Skin epidermis (tissue), 12 donors: ENCODE measurements at regions not wholly inside any gene's neighbourhood (a gene's known extent, or its start where the extent isn't known, plus 50 kb on each side); places are given as distances from the start of the nearest gene placed in this dataset.

Source experiments
- H3K27ac ChIP-seq, 21 experiments: fragments of 200-600 bp; sonication (generic) in 11 of 21; one replicate each; pipeline ENCODE4 v1.5.0; 2020; ENCODE audit warnings: mild to moderate bottlenecking in 3 of 21, inconsistent platforms in 2 of 21, moderate library complexity in 2 of 21
- H3K4me3 ChIP-seq, 7 experiments: fragments of 200-600 bp; sonication (generic) in 2 of 7; one replicate each; pipeline ENCODE4 v1.5.0; 2020; ENCODE audit warnings: inconsistent platforms in 2 of 7, mild to moderate bottlenecking in 2 of 7, moderate library complexity in 1 of 7

DNA sequence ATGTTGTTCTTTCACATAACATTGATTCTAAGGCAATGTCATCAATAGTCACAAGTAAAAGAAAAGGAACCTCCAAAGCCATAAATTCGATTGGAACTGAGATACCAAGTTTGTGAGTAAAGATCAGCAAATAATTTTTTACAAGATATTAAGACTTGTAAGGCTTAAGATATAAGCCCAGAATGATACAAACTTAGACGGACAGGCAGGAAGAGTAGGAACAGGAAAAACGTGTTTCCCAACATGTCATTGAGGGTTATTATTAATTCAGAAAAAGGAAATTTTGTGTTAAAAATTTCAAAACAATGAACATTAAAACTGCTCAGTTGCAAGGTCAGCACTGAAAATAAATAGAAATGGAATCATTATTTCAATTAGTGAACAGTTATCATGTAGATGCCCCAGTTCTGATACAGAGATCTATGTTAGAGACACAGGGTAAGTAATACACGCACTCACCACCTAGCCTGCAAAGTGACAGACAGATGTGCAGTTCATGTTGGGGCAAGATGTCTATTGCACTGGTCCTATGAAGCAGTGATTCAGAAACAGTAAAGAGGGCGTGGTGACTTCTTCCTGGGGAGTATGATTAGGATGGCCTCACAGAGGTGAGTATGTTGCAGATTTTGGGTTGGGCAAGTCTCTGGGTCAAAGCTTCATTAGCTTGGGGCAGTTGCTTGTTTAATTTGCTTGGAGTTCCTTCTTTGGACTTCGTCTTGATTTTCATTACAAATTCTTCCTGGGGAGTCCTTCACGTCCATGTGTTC lies 284.4 kb downstream of the SETD4 start:
- H3K27ac ChIP-seq = peak overlapping the region in 2 of 21 experiments; percentile 3 to 17
- H3K4me3 ChIP-seq = no peak overlapping the region

DNA sequence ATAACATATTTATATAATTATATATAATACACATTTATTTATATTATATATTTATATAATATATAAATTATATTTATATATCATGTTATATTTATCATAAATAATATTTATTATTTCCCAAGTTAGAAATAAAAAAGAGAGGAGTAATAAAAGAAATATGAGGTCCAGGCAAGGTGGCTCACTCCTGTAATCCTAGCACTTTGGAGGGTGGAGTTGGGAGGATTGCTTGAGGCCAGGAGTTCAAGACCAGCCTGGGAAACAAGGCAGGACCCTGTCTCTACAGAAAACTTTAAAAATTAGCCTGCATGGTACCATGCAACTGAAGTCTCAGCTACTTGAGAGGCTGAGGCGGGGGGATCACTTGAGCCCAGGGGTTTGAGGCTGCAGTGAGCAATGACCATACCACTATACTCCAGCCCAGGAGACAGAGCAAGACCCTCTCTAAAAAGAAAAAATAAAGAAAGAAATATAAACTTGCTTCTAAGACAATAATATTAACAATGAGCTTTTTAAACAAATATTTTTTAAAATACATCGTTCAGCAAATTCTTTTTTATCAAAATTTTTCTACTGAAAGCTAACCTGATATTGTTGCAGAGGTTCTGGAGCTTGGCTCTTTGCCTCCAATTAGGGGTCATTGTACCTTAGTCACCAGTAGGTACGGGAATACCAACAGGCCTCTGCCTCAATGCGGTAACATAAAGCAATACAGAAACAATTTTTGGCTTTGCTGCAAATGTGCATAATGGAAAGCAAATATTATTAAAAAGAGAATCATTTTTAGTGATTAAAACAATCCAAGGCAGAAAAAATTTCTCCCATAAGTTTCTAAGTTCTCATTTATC lies 290.0 kb downstream of the SETD4 start:
- Histone ChIP-seq H3K4me3 (no peak overlapping the region), H3K27ac (no peak overlapping the region)

DNA sequence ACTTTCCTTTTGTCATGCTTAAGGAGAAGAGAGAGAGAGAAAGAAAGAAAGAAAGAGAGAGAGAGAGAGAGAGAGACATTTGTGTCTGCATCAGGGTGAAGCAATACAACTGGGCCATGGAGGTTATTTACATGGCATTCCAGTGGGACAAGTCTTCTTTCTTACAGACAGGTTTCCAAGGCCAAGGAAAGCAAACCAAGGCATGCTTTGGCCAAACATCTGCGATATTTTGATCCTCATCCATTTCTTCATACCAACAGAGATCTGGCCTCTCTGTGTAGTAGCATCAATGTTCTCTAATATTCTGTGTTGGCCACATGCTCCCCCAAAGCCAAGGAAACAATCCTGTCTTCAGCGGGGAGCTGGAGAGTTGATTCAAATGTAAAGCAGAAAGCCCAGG lies 292.1 kb downstream of the SETD4 start:
- Histone ChIP-seq H3K4me3 (no peak overlapping the region), H3K27ac (peak overlapping the region in 2 of 21 experiments; percentile 11 to 49)

DNA sequence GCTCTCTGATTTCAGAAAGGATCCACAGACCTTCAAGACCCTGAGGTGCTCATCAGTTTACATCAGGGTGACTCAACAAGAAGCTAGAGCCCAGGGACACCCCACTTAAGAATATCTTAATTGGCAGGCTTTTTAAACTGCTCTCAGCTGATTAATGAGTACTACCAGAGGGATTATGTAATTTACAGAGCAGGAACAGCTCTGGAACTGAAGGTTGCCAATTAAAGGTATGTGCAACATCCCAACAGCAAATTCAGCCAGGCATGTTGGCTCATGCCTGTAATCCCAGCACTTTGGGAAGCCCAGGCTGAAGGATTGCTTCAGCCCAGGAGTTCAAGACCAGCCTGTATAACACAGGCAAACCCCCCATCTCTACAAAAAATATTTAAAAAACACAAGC lies 295.7 kb downstream of the SETD4 start:
- Histone ChIP-seq H3K27ac (no peak overlapping the region), H3K4me3 (no peak overlapping the region)

DNA sequence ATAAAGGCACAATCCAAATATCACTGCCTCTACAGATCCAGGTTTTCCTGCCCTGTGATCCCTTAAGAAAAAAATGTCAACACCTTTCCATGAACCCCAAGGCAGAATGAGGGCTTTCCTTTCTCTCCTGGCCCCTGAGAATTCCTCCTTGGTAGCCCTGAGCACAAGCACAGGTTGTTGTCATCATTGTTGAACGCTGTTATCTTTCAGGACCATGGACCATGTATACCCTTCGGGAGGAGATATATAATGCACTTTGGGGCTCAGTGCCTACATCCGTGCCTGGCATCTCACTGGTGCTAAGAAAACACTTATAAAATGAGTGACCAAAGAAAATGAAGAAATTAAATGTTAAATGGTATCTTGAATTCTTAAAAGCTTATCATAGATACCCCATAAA lies 296.2 kb downstream of the SETD4 start:
- H3K27ac ChIP-seq = no peak overlapping the region
- H3K4me3 ChIP-seq = no peak overlapping the region

DNA sequence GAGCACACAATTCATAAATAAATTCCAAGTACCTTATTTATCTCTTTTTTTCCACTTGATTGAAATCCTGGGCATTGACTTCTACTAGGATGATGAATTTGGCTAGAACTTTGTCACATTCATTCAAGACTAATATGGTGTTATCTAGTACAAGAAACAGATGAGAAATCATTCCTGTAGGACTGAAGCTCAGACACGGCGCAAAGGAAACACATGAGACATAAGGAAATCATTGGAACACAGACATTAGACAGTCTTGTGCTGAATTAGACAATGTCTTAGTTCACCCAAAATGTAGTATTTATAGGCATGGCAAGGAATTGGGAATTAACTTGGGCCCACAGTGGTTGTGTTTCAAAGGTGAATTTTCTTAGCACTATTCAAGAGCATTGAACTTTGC lies 305.7 kb downstream of the SETD4 start:
- no peak overlapping the region for H3K27ac ChIP-seq

DNA sequence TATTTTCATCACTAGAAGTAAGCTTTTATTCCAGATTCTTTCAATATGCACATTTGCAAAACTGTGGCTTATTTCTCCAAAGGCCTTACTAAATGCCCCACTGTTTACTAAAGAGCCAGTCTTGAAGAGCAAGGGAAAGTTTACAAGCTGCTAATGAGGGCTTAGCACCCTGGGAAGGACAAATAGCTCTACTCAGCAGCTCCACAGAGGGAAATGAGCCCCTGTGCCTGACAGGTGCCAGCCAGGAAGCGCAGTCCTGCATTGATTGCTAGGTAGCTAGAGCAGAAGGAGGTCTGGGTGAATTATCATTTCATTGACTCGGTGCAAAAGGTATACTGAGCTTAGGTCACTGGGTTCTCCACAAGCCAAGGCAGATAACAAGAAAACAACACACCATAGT lies 307.0 kb downstream of the SETD4 start:
- no peak overlapping the region for H3K4me3 ChIP-seq
- H3K27ac ChIP-seq = no peak overlapping the region

More for the DNA sequence above, 305.7 kb downstream of the SETD4 start:
- H3K4me3 ChIP-seq = no peak overlapping the region

DNA sequence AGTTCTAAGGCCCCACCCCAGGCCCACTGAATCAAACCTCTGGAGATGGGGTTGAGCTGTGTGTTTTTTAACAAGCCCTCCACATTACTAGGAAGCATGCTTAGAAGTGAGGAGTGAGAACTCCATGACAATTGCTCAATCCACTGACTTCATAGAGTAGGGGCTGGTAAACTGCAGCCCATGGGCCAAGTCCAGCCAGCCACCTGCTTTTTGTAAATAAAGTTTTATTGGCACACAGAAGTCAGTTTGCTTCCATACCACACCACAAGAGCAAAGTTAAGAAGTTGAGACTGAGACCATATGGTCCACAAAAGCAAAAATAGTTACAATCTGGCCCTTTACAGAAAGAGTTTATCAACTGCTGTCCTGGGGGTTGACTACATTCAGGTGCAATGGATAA lies 309.2 kb downstream of the SETD4 start:
- Histone ChIP-seq H3K4me3 (no peak overlapping the region), H3K27ac (no peak overlapping the region)

DNA sequence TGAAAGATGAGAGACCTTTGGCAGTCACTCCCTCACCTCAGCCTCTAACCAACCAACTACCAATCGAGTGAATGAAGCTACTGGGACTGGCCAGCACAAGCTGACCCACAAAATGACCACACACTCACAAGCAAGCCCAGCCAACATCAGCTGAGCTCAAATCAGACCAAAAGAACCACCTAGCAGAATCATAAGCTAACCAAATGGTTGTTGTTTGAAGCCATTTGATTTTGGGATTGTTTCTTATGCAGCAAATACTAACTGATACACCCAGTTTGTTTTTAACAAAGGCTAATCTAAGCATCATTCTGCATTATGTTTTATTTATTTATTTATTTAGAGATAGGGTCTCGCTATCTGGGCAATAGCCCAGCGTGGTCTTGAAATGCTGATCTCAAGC lies 310.4 kb downstream of the SETD4 start:
- no peak overlapping the region for H3K4me3 ChIP-seq

DNA sequence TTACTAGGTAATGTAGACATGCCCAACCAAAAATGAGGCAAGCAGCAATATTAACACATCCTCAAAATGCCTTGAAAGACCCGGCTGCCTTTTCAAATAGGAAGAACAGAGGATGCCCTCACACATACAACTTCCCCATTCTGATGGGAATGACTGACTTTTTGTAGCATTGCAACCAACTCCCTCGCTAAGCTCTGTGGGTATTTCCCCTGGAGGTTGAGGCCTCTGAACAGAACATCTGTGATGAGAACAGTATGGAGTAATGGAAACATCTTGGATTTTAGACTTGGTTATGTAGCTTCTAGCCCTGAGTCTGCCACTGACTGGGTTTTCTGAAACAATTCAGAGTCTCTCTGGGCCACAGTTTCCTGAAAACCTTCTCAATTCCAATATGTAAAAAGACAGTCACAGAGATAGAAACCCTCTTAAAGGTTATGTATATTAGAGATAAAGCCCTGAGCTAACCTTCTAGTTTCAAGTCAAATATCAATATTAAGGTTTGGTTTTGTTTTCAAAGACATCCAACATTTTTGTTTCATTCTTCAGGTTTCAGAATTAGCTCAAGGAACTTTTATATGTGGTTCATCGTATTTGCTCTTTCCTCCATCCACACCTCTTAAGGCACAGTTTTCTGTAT lies 311.5 kb downstream of the SETD4 start:
- Histone ChIP-seq H3K4me3 (no peak overlapping the region), H3K27ac (no peak overlapping the region)

More for the DNA sequence above, 310.4 kb downstream of the SETD4 start:
- H3K27ac ChIP-seq = no peak overlapping the region

DNA sequence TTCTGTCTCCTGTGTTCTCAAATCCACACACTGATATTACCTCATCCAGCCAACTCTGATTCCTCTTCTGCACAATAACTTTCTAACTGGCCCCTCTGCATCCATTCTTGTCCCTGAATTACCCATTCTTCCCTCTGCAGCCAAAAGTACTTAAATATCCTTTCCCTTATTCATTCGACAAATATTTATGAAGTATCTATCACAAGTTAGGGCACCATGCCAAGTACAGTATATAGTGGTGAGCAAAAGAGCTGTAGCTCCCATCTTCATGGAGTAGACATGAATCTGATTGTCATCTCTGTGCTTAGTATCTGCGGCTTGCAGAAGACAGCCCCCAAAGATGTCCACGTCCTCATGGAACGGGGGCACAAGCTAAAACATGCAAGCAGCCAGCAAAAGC lies 316.8 kb downstream of the SETD4 start:
- H3K4me3 ChIP-seq = no peak overlapping the region

DNA sequence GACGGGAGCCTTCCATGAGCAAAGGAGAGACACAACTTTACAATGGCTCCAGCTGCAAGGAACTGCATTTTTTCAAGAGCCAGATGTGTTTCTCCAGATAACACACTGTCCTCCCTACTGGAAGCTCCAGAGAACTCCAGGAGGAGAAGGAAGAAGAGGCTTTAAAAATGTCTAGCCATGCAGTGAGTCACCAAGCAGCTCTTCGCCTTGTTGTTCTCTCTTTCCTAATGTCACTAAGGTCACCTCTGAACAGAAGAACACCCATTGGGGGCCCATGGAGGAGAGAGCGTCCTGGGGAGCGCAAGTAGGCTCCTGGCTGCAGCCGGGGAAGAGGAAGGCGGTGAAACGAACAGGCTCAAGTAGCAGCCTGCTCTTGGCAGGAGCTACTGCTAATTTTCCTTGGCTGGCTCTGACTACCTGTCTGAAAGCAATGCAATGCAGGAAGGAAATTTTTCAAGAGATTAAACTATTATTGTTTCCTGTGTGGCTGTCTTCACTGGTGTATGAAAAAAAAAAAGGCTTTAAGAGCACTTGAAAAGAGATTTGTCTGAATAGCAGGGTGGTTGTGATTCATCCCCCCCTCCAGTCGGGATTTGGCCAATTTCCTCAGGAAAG lies 321.9 kb downstream of the SETD4 start:
- no peak overlapping the region for H3K4me3 ChIP-seq

More for the DNA sequence above, 316.8 kb downstream of the SETD4 start:
- no peak overlapping the region for H3K27ac ChIP-seq

DNA sequence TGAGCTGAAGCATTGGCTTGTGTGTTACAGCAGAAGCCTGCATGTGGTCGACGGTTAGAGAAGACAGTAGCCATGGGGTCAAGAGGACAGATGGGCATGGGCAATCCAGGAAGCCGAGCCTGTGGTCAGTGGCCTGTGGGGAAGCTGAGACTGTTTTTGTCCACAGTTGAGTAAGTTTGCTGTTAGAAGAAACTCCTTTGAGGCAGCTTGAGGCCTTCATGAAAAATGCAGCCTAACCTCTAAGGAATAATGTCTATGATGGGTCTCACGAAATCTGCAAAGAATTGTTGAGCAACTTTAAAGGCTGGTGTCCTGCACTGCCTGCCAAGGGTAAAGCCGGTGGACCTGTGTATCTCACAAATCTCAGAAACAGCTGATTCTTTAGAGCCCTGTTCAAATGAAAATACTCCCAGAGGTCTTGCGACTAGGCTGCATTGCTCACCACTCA lies 322.4 kb downstream of the SETD4 start:
- Histone ChIP-seq H3K4me3 (no peak overlapping the region), H3K27ac (peak overlapping the region in 13 of 21 experiments; percentile 1 to 66 (median 43))

More for the DNA sequence above, 321.9 kb downstream of the SETD4 start:
- peak overlapping the region in 17 of 21 experiments; percentile 1 to 66 (median 42) for H3K27ac ChIP-seq

DNA sequence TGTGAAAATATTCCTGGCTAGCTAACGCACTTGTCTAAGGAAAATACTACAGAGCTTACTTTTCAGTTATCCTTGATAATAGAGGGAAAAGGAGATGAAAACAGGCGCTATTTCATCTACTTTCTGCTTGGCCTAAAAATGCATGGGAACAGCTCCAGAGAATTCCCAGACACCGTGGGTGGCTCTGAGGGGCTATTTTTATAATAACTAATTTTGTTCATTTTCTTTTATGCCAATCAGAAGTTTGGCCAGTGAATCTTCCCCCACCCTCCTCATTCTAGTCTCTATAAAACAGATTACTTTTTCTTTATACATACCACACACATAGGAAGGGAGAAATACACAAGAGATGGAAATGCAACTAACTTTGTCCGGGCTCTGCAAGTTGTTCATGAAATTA lies 322.9 kb downstream of the SETD4 start:
- H3K4me3 ChIP-seq = no peak overlapping the region
- H3K27ac ChIP-seq = peak overlapping the region in 5 of 21 experiments; percentile 40 to 66 (median 56)

DNA sequence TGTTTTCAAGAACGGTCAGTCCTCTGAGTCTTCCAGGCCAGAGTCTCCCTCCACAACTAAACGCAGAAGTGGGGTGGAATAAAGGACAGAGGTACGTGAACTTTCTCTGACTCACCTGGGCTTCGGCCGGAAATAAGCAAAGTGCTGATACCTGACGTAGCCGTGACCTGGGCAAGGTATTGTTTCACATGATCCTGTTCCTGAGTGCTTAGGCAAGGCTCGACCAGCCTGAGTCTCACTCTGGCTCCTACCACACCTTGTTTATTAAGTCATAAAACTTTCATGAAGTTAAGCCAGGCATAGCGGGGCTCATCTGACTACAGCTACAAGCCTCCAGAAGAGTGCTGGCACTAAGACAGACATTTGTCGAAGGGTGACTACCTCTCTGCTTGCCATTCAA lies 327.5 kb downstream of the SETD4 start:
- Histone ChIP-seq H3K4me3 (no peak overlapping the region), H3K27ac (no peak overlapping the region)

DNA sequence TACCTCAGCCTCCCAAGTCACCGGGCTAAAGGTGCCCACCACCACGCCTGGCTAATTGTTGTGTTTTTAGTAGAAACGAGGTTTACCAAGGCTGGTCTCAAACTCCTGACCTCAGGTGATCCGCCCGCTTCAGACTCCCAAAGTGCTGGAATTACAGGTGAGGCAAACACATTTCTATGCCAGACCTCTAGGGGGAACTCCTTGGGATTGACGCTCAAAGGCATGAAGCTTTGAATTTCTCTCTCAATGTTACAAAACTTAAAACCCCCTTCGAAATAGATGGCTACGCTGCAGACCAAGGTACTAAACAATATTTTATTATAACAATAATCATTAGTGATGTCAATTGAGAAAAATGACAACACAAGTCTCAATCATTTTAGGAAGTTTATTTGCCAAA lies 330.0 kb downstream of the SETD4 start:
- no peak overlapping the region for H3K4me3 ChIP-seq
- no peak overlapping the region for H3K27ac ChIP-seq

DNA sequence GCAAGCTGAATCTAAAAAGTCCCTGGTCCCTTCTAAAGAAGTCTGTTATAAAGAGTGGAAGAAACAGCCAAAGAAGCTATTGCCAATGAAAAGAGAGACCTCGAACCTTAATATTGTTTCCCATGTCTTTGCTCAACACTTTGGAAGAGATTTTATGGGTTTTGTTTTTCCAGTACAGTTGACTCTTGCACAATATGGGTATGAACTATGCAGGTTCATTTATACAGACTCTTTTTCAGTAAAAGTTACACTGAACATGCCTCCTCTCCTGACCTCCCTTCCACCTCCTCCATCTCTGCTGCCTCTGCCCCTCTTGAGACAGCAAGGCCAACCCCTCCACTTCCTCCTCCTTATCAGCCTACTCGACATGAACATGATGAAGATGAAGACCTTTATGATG lies 332.5 kb downstream of the SETD4 start:
- Histone ChIP-seq H3K27ac (no peak overlapping the region), H3K4me3 (no peak overlapping the region)

DNA sequence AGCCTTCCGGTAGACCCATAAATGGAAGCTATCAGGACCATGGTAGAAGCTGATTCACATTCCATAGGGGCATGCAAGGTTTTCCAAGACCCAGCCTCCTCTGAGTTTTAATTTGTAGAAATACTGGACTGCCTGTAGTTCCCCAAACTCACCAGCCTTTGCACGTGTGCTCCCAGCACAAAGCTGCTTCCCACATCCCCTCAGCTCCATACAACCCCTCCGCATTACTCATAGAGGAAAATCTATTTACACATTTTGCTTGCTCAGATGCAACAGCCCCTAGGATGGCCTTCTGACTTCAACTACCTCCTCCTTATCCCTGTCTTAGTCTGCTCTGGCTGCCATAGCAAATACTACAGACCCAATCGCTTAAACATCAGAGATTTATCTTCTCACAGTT lies 336.2 kb downstream of the SETD4 start:
- Histone ChIP-seq H3K27ac (no peak overlapping the region), H3K4me3 (no peak overlapping the region)

DNA sequence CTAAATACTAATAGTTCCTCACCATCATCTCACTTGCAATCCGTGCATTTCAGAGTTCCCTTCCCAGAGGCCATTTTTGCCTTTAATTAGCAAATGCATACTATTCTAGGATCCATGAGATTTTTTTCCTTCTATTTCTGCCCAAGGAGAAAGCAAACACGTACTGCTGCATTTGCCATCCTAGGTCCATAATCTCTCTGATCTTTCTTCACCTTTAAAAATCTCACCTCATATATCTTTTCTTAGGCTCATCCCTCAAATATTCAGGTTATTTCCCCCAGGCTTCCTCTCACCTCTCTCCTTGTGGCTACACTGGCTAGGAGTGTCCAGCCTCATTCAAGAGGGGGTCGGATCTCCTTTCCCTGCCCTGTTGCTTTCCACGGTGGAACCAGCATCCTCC lies 338.6 kb downstream of the SETD4 start:
- no peak overlapping the region for H3K27ac ChIP-seq
- H3K4me3 ChIP-seq = no peak overlapping the region

DNA sequence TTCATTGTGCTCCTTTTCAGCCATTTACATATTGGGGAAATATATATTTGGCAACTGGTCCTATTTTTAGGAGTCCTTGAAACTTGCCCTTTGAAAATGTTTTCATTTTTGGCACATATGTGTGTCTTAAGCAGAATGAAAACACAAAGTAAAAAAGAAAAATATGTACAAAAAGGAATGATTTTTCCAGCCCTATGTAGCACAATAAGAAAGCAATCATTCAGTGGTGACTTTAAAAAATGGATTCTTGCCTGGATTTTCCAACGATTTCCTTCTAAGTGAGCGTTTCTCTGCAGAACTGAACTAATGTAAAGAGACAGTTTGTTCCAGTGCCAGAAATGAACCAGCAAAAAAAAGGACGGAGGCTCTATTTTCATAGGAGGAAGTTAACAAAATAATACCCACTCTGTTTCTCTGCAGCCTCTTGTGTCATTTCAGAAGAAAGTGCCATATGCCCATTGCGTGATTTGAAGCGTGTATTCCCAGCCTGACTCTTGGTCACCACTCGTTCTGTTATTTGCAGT lies 340.1 kb downstream of the SETD4 start:
- Histone ChIP-seq H3K27ac (peak overlapping the region in 1 of 21 experiments; percentile 3), H3K4me3 (no peak overlapping the region)
